AG08396 (cell line): ENCODE measurements at regions not wholly inside any gene's neighbourhood (a gene's known extent, or its start where the extent isn't known, plus 50 kb on each side); places are given as distances from the start of the nearest gene placed in this dataset.

Experiments used
- DNase-seq: peaks from one replicate; pipeline ENCODE4 v3.0.0; 2012; ENCODE audit warnings: low spot score, mixed read lengths

DNA sequence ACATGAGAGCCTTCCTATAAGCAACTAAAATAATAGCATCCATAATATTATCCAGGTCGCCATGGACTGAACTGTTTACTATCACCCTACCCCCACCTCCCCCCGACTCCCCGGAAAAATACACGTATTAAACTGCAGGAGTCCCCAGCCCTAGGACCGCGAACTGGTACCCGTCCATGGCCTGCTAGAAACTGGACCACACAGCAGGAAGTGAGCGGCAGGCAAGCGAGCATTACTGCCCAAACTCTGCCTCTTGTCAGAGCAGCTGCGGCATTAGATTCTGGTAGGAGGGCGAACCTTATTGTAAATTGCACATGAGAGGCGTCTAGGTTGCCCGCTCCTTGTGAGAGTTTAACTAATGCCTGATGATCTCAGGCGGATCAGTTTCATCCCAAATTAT, 405.8 kb upstream of the ADGRL3 start:
- DNase-seq = no peak

DNA sequence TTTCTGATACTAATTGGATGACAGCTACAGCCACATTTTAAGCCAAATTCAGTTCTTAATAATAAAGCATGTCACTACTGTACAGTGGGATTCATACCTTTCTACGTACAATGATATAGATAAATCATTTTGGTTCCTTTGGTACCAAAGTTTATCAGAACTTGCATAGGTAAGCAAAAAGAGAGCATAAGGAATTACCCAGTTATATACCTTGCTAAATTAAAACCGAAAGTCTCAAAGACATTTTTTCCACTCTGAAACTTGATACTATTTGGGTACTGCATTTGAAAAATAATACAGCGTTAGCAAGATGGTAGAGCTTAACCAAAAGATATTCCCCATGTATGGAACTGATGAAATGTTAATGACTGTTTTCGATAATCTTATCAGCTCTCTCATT, 400.9 kb upstream of the ADGRL3 start:
- no peak for DNase-seq

DNA sequence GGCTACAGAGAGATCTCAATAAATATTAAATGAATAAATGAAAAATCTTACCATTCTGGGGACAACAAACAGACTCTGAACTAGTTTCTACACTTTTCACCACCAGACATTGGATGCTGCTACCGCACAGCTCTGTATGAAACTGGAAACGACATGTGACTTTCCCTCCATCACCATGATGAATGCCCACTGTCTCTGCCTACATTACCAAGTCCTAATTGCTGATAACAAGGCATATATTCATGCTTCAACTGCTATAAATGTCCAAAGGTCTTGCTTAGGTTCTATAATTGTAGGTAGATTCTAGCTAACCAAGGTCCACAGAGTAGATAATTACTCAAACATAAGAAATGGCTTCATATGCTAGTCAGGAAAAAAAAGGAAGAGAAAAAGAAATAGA, 399.4 kb upstream of the ADGRL3 start:
- DNase-seq = no peak

DNA sequence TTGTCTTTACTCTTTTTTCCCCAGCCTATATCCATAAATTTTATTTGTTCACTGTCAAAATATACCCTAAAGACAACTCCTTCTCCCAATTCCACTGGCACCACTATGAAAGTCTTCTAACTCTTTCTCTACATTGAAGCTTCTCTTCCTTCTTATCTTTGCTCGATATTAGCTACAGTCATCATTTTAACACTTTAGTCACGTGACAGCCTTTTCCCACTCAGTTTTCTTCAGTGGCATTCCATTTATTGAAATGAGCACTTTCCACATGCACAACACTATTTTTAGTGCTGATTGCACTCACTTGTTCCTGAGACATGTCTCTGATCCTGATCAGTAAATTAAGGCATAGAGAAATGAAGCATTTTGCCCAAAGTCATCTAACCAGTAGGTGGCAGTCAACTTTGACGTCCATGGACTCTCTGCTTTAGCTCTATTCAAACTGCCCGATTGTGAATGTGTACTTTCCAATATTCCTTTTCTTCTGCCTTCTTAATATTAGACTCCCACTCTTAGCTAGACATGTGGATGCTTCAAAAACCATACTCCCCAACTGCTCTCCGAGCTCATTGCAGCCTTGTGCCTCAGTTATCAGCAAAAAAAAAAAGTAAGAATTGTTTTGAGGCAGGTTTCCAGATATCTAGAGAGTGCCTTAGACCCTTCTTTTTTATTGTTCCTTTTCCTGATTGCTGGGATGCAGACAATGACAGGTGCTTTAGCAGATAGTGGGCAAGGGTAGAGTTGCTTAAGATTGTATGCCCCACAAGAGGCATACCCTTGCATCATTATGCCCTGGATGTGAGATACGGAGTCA, 394.4 kb upstream of the ADGRL3 start:
- DNase-seq = peak; percentile 10

DNA sequence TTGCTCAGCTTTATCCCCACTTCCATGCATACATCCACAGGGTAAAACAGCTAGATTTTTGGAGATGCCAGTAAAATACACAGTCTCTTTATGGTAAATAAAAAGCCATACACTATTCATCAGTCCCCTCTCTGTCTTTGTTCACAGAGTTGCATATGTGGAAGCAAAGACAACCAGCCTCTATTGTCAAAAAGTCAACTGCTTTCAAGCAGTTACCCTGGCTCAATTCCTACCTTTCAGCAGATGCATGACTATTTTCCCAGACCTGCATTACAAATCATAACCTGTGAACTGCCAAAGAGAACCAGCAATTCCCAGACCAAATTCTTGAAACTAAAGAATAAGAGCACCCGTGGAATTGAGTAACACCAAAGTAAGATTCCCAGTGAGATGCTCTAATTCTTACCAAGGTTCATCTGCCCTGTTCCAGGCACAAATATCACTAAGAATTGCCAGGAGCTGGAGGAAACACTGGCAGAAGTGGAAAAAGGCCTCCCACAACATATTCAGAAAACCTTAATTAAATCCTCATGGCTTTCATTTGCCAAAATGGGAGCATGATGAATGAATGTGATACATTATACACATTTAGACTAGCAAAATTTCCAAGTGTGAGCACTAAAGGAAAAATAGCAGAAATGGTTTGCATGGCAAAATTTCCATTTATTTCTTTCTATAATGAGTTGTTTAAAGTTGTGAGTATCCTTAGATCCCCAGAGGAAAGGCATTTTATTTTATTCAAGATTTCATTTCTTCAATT, 391.2 kb upstream of the ADGRL3 start:
- no peak for DNase-seq

DNA sequence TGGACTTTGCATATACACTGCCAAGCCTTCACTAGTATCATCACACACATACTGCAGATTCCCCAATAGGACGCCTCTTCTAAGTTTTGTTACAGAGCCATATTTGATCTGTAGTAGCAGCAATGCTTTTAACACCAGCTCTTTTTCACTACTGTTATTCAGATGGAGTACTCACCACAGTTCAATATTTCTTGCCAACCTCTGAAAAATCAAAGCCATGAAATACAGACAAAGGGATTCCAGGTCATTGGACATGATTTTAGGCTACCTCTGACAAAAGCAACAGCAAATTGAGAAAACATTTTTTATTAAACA, 390.7 kb upstream of the ADGRL3 start:
- DNase-seq = no peak

DNA sequence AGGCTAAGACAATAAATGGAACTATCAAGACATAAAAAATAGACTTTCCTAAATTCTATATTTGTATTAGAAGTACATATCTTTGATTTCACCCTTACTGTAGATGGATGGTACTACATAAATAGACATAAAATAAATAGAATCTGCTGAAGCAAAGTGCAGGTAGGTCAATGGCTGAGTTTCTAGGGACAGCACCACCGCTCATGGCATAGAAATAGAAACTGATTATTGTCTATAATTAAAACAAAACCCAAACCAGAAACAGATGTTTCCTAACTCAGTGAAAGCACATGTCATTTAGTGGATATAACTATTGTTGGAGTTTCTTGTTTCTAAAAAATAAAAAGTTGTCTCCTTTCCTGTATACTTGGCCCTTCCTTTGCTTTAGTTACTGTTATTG, 387.3 kb upstream of the ADGRL3 start:
- no peak for DNase-seq

DNA sequence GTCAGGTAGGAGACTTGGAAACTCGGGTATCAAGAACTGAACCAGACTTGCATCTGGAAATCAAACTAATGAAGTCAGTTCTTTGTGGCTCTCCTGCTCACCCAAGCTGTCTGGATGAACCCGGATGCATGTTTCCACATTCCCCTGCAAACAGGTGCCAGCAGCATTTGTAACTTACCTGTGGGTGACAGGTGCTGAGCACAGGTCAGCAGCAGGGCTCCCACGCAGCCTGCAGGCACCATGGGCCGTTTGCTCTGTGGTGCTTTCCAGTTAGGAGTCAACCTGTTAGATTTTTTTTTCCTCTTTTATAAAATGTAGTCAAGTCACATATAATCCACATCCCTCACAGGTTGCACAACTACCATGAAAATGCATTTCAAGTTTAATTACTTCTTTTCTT, 385.6 kb upstream of the ADGRL3 start:
- no peak for DNase-seq

DNA sequence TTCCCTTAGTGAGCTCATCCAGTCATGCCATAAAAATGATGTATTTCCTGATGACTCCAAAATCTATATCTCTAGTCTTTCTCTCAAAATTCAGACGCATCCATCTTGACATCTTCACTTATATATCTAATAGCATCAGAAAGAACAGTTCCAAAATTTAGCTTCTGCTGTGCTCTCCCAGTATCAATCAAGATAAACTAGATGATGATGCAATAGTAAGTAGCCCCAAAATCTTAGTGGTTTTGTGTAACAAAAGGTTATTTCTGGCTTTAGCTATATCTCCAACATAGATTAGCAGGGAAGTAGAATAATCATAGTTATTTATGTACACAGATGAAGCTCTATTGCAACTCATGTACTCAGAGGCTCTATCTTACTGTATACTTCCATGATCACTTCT, 382.5 kb upstream of the ADGRL3 start:
- no peak for DNase-seq

DNA sequence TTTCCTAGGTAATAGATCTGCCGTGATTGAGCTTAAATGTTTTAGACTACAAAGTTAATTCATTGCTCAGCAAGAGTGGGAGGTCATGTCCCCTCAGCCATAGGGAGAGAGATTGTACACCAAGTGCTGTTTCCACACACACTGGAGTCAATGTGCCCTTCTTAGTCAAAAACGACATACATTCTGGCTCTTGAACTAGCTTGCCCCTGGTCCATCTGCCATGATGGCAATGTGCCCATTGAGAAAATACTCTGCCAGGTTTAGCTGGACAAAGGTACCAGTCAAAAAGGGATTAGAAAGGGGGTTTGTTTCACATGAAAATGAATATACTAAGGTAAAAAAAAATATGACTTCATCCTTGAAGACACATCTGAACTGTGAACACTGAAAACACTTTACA, 377.1 kb upstream of the ADGRL3 start:
- DNase-seq = no peak

DNA sequence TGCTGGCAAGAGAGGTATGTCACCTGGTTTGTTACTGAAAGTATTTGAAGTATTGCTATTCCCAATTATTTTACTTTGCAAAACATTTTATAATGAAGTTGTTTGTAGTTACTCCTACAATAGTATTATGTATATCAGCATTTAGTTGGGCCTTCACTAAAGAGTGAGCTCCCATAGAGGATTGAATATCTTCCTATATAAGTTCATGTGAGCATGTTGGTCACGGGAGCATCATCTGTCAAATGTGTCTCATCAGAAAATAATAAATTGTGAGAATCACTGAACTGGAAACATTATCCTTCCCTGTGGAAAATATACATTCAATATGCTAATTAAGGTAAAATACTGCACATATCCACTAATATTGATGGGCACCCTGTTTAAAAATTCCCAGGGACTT, 360.1 kb upstream of the ADGRL3 start:
- DNase-seq = no peak

DNA sequence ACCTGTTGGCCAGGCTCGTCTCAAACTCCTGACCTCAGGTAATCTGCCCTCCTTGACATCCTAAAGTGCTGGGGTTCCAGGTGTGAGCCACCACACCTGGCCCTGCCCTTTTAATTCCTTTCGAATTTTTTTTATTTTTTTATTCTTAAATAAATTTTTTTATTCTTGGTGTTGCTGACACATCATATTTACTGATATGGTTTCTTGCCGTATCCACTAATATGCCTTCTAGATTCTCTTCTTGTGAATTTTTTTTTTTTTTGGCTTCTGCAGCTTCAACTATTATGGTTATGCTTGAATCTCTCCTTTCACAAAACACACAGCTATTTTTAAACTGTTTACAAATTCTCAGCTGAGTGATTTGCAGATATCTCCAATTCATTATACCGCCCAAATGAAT, 353.4 kb upstream of the ADGRL3 start:
- no peak for DNase-seq

DNA sequence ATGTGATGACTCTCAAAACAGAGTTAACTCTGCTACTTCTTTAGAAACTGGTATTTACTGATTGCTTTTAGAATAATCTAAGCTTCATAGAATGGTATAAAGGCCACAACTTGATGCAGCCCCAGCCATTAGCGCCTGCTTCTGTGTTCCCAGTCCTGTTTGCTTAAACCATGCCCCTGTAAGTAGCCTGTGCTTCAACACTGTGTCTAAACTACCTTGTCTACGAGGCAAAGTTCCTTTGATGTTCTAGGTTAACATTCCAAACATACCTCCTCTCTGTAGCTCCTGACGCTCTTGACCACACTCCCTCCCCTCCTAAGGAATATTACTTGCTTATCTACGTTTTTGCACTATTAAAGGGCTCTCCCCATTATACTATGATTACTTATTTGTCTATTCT, 352.5 kb upstream of the ADGRL3 start:
- no peak for DNase-seq

DNA sequence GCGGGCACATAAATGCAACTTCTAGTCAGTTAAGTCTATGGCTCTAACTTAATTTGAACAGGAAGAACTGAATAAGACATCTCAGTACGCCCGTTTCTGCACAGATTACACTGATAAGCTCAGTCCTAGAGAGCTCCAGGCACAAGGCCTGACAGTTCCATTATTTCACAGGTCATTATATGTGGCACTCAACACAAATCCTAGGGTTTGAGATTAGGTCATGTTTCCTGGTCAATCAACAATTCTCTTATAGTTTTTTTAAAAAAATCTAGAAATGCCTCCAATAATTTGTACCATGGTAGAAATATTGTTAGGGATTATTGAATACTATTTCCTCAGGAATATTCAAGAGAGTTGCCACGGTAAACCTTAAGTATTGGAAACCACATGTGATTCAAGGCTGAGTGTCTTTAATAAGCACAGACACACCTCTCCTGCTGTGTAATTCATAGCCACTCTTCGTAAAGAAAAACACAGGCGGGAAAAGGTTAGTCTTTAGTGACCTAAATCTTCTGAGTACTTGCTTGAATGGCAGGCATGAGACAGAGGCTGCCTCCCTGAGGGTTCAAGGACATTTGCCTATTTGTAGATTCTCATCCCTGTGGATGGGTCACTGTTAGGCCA, 342.9 kb upstream of the ADGRL3 start:
- DNase-seq = no peak

DNA sequence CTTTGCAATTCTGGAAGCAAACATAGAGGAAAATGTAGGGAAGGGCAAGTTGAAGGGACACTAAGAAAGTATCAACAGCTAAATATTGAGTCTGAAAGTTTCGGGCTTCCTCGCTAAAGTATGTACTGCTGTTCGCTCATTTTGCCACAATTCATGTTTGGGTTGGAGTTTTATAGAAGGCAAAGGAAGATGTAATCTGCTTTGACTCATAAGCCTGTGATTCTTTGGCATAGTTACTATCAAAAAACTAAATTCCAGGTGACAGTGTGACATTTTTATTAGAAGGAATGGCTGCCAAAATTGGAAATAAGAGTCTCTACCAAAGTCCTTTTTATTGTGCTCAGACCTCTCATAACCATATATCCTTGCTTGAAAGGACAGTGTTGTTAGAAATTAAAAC, 336.7 kb upstream of the ADGRL3 start:
- no peak for DNase-seq

DNA sequence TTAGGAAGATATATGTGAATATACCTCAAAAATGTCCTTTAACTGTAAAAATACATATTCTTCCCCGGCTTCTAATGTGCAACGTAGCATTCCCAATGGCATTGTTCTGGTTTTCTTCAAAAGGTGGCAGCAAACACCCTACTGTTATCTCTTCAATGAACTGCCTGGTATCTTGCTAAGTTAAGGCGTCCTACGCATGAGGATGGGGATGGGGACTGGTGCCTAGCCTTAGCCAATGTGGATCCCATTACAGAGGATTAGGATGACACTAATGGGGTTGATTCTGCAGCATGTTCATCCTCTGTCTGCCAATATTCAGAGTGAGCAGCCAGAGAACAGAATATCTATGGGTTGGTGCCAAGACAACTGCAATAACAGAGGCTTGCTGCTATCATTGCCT, 334.9 kb upstream of the ADGRL3 start:
- no peak for DNase-seq

DNA sequence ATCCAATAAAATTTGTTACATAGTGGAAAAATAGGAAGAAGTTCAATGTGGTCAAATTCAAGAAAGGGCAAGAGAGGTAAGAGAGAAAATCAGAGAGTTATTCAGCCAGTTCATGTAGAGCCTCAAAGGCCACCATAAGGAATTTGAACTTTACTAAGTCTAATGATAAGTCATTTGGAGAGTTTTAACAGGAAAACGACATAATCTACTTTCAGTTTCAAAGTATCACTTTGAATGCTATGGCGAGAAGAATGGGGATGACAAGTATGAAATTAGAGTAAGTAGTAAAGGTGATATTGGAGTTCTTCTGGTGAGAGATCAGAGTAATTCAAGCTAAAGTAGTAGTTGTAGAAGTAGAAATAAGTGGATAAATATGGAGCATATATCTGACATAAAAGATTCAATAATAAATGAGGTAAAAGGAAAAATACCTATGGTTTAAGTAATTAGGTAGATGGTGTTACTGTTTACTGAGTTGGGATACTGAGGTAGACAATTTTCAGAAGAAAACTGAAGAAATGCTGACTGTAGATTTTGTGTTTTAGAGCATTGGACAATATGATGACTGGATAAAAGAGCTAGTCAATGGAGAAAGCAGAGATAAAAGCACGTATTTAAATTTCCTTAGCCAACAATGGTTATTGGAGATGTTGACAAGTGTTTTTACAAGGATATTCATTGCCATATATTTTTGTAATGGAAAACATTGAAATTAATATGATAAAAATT, 331.7 kb upstream of the ADGRL3 start:
- DNase-seq = no peak

DNA sequence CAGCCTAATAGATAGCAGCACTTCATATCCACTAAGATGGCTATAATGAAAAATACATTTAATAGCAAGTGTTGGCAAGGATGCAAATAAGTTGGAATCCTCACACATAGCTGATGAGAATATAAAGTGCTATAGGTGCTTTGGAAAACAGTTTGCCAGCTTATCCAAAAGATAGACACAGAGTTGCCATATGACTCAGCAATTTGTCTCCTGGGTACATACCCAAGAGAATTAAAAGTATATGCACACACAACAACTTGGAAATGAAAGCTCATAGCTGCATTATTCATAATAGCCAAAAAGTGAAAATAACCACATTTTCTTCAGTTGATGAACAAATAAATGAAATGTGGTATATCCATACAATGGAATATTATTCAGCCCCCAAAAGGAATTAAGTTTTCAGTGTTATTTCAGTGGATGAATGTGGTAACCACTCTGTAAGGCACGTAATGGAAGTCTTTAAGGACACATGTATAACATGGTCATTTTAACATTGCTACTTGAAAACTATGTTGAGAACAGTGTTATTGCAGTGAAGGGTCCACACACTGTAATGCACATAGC, 320.9 kb upstream of the ADGRL3 start:
- DNase-seq = no peak

DNA sequence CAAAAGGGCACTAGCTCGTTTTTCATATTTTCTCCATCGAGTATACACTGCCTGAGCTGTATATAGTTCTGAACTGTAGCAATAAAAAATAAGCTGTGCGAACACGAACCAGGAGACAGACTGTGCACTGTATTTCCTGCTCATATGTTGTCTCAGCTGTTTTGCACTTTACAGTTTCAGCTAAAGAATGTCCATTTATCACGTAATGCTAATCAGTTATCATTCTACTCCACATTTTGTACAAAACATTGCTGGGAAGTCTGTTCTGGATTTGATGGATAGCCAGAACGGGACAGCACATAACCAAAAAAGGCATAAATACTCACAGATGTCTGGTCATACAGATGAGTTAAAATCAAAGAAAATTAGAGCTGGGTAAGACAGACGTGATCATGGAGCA, 315.5 kb upstream of the ADGRL3 start:
- DNase-seq = no peak

DNA sequence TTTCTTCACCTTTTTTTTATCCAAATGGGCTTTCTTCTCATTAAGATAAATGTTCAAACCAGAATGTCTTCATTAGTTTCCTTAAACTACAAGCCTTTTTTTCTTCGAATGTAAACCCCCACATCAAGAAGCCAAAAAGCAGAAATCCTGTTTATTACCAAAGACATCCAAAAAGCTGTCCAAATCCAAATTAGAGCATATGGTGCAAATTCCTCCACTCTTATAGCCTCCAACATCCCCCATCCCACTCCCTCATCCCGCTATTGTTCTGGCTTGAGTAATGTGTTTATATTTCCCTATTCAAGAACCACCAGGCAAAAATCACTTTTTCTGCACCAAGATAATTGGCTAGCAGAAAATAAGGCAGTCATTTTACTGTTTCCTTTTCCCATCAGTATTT, 315.1 kb upstream of the ADGRL3 start:
- no peak for DNase-seq

DNA sequence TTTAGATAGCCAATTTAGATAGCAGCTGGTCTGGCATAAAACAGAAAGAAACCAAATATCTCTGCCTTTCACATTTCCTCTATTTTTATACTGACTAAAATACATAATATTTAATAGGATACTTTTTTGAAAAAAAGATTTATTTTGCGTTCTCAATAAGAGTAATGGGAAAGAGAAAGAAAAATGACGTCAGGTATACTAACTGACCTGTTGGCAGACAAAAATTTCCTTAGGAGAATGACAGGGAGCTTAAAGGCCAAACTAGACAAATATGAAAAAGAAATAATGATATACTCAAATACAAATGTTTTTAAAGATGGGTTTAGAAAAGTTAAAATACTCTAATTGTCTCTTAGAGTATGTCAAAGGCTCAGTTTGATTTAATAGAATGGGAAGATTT, 309.4 kb upstream of the ADGRL3 start:
- no peak for DNase-seq

DNA sequence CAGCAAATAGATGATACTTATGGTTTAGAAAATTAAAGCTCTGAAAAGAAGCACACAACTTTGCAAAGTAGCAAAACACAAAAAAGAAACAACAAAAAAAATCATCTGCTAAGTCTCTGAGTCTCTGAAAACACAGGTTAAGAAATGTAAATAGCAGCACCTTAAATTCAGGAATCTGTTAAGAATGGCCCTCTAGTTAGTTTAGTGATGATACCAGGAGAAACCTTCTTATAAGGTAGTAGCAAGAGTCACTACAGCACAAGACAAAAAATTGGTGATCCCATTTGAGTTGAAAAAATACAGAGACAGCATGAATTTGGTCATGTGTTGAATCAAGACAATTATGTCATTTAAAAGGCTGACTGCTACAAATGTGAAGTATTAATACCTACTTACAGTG, 308.2 kb upstream of the ADGRL3 start:
- DNase-seq = no peak

DNA sequence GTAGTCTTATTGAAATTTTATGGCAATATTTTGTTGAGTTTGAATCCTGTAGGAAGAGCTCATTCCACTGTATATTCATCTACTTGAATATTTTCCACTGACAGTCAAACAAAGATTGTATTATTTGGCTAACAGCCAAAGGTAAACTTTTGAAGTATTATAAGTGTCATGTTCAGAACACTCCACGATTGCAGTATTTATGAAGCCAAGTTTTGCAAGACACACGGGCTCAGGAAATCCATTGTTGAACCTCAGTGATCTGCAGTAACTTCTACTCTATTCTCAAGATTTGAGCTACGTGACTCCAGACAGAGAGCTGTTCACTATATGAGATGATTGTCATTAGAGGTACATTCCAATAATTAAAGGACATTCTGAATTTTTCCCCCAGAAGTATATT, 302.7 kb upstream of the ADGRL3 start:
- DNase-seq = no peak
